NB4 (cell line): ENCODE measurements at regions not wholly inside any gene's neighbourhood (a gene's known extent, or its start where the extent isn't known, plus 50 kb on each side); places are given as distances from the start of the nearest gene placed in this dataset.

Experiments
- CTCF ChIP-seq: IDR thresholded peaks from one replicate; pipeline ENCODE4 v1.5.1; 2012; ENCODE audit warnings: low read depth, low read length
- POLR2A ChIP-seq: IDR thresholded peaks from 2 replicates; pipeline ENCODE4 v1.6.1; 2011; ENCODE audit warnings: mild to moderate bottlenecking; ENCODE audit not compliant: insufficient read length; ENCODE audit errors: extremely low read depth

GRCh38 chr13:97559030-97559429 is 125.1 kb downstream of the RAP2A start:
- no peak for TF ChIP-seq POLR2A
- TF ChIP-seq CTCF, result no peak
